IgD-negative memory B cell (primary cell): ENCODE measurements at regions not wholly inside any gene's neighbourhood (a gene's known extent, or its start where the extent isn't known, plus 50 kb on each side); places are given as distances from the start of the nearest gene placed in this dataset.

Experiments used
- H3K27ac Mint-ChIP-seq, 3 donors: one replicate each; pipeline ENCODE4 v1.8.0; 2020 to 2022; ENCODE audit warnings: mild to moderate bottlenecking in 3 of 3, mixed read lengths in 3 of 3, moderate library complexity in 1 of 3
- H3K27me3 Mint-ChIP-seq: one replicate; pipeline ENCODE4 v1.8.0; 2021; ENCODE audit warnings: mixed read lengths
- H3K36me3 Mint-ChIP-seq: one replicate; pipeline ENCODE4 v1.8.0; 2020; ENCODE audit warnings: mild to moderate bottlenecking, mixed read lengths
- H3K4me1 Mint-ChIP-seq, 3 donors: one replicate each; pipeline ENCODE4 v1.8.0; 2020 to 2022; ENCODE audit warnings: mixed read lengths in 3 of 3, mild to moderate bottlenecking in 1 of 3
- H3K4me3 Mint-ChIP-seq, 4 donors: one replicate each; pipeline ENCODE4 v1.8.0; 2020 to 2022; ENCODE audit warnings: mild to moderate bottlenecking in 4 of 4, mixed read lengths in 4 of 4, moderate library complexity in 3 of 4
- H3K9me3 Mint-ChIP-seq, 3 donors: one replicate each; pipeline ENCODE4 v1.8.0; 2020 to 2021; ENCODE audit warnings: mixed read lengths in 3 of 3, mild to moderate bottlenecking in 1 of 3

DNA sequence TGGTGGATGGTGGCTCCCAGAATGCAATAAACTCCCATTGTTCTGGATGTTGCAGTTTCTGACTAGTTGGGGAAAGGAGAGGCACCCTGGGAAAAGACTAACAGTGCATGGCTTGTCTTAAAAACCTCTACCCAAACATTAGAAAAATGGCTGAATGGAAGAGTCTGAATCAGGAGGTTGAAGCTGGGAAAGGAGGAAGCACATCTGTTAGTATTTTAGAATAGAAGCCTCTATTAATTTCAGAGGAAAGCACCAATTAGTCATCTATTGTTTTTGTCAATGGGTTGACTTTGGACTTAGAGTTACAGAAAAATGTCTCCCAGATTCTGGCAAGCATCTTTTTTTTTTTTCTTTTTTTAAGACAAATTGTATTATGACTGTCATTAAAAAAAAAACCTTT lies 56.1 kb upstream of the ELMO1 start:
- Mint-ChIP-seq H3K4me3 (no peak overlapping the region), H3K4me1 (peaks cover 0 to 1% (median 0%) of the 10 kb centered on the region in 3 donors), H3K27ac (no peak overlapping the region), H3K36me3 (no peaks in the 10 kb centered on the region), H3K9me3 (no peaks in the 10 kb centered on the region), H3K27me3 (peaks cover 20% of the 10 kb centered on the region)

GRCh38 chr7:37505750-37506353 lies 57.2 kb upstream of the ELMO1 start:
- no peaks in the 10 kb centered on the region for H3K36me3 Mint-ChIP-seq
- H3K27ac Mint-ChIP-seq: no peak overlapping the region
- peaks cover 0 to 1% (median 0%) of the 10 kb centered on the region in 3 donors for H3K4me1 Mint-ChIP-seq
- H3K4me3 Mint-ChIP-seq: no peak overlapping the region
- H3K27me3 Mint-ChIP-seq: peaks cover 20% of the 10 kb centered on the region
- no peaks in the 10 kb centered on the region for H3K9me3 Mint-ChIP-seq

DNA sequence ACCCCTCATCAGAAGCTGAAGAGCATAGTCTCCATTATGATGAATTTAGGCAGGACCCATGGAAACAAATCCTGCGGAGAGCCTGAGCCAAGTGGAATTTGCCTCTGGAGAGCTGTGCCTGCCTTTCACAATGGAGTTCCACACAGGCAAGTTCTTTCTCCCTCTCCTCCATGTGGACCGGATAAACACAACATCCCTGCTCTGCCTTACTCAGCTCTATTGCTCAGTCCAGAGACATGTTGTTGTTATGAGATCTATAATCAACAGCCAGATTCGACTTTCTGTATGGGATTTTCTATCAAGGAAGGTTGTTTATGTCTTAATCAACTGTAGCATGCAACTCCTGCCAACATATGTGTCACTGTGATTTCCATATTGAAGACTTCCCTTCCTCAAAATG lies 59.5 kb upstream of the ELMO1 start:
- H3K27ac Mint-ChIP-seq: no peak overlapping the region
- H3K9me3 Mint-ChIP-seq: no peaks in the 10 kb centered on the region
- no peak overlapping the region for H3K4me3 Mint-ChIP-seq
- peaks cover 0 to 1% (median 0%) of the 10 kb centered on the region in 3 donors for H3K4me1 Mint-ChIP-seq
- H3K27me3 Mint-ChIP-seq: peaks cover 20% of the 10 kb centered on the region
- H3K36me3 Mint-ChIP-seq: no peaks in the 10 kb centered on the region

GRCh38 chr7:37510043-37510634 lies 61.5 kb upstream of the ELMO1 start:
- Mint-ChIP-seq H3K27me3 (peaks cover 16% of the 10 kb centered on the region), H3K9me3 (no peaks in the 10 kb centered on the region), H3K4me3 (no peak overlapping the region), H3K4me1 (no peaks in the 10 kb centered on the region), H3K36me3 (no peaks in the 10 kb centered on the region), H3K27ac (no peak overlapping the region)

- H3K4me1 Mint-ChIP-seq: no peaks in the 10 kb centered on the region
- H3K27ac Mint-ChIP-seq: no peak overlapping the region
These were observed 63.3 kb upstream of the ELMO1 start for GRCh38 chr7:37511915-37512314.

DNA sequence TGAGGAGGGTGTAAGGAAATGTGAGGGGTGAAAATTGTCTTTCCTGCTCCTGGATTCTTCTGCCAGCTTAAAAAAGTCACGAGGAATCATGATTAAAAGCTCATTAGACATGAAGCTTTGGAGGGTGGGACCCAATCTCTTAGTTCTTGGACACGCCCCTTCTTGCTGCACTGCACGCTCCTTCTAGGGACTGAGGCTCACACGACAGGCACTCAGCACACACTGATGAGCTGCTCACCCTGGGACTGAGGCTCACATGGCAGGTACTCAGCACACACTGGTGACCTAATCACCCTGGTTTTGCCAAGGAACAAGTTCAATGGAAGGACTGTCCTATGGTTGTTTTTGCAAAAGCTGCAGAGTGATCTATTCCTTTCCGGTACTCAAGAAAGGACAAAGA lies 65.8 kb upstream of the ELMO1 start:
- Mint-ChIP-seq H3K36me3 (no peaks in the 10 kb centered on the region), H3K4me3 (no peak overlapping the region), H3K4me1 (no peaks in the 10 kb centered on the region), H3K27me3 (peaks cover 5% of the 10 kb centered on the region), H3K27ac (no peak overlapping the region), H3K9me3 (no peaks in the 10 kb centered on the region)

More at GRCh38 chr7:37511915-37512314, 63.3 kb upstream of the ELMO1 start:
- Mint-ChIP-seq H3K4me3 (no peak overlapping the region), H3K9me3 (no peaks in the 10 kb centered on the region), H3K36me3 (no peaks in the 10 kb centered on the region), H3K27me3 (peaks cover 18% of the 10 kb centered on the region)

GRCh38 chr7:37516664-37517063 lies 68.0 kb upstream of the ELMO1 start:
- Mint-ChIP-seq H3K4me3 (no peak overlapping the region), H3K4me1 (no peaks in the 10 kb centered on the region), H3K27ac (no peak overlapping the region), H3K9me3 (no peaks in the 10 kb centered on the region), H3K36me3 (no peaks in the 10 kb centered on the region), H3K27me3 (peaks cover 5% of the 10 kb centered on the region)

- H3K36me3 Mint-ChIP-seq: no peaks in the 10 kb centered on the region
- no peak overlapping the region for H3K4me3 Mint-ChIP-seq
- no peaks in the 10 kb centered on the region for H3K9me3 Mint-ChIP-seq
- no peaks in the 10 kb centered on the region for H3K4me1 Mint-ChIP-seq
- H3K27ac Mint-ChIP-seq: no peak overlapping the region
- peaks cover 7% of the 10 kb centered on the region for H3K27me3 Mint-ChIP-seq
These were observed 69.6 kb upstream of the ELMO1 start for GRCh38 chr7:37518266-37518665.

- Mint-ChIP-seq H3K27me3 (peaks cover 9% of the 10 kb centered on the region), H3K27ac (no peak overlapping the region), H3K4me1 (no peaks in the 10 kb centered on the region), H3K4me3 (no peak overlapping the region), H3K9me3 (no peaks in the 10 kb centered on the region), H3K36me3 (peaks cover 2% of the 10 kb centered on the region)
These were observed 75.4 kb upstream of the ELMO1 start for GRCh38 chr7:37524056-37524455.

DNA sequence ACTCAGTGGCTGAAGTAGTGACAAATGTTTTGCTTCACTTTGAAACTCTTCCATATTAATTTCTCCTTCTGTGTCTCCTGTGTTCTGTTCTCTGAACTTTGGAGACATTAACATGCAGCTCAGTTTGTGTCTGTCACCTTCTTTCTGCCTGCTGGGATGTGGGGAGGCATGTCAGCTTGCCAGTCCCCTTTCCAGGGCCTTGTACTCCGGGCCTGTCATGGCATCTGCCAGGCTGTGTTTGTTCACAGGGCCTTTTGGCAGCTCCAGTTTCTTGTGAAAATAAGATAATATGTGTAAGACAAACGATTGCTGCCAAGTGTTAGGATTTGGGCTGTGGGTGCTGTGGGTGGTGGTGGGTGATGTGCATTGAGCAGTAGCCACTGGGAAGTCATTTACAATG lies 76.1 kb upstream of the ELMO1 start:
- no peak overlapping the region for H3K4me3 Mint-ChIP-seq
- no peak overlapping the region for H3K27ac Mint-ChIP-seq
- H3K36me3 Mint-ChIP-seq: peaks cover 2% of the 10 kb centered on the region
- no peaks in the 10 kb centered on the region for H3K4me1 Mint-ChIP-seq
- H3K9me3 Mint-ChIP-seq: no peaks in the 10 kb centered on the region
- H3K27me3 Mint-ChIP-seq: peaks cover 7% of the 10 kb centered on the region

DNA sequence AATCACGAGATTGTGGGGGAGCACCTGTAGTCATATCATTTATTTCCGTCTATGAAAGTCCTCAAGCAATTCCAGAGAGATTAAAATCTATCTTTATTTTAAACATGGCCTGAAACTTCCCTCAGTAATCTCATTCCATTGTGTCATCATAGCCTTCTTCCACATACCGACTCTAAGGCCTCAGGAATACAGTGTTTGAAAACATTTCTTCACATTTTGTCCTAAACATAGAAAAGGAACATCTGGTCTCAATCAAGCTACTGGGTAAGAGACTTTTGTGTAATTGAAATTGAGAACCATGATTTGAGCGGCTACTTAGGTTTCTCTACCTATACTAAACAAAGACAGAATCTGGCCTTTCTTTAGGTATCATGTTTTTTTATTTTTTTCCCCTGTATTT lies 78.0 kb upstream of the ELMO1 start:
- H3K36me3 Mint-ChIP-seq: peaks cover 2% of the 10 kb centered on the region
- peaks cover 11% of the 10 kb centered on the region for H3K27me3 Mint-ChIP-seq
- H3K9me3 Mint-ChIP-seq: no peaks in the 10 kb centered on the region
- H3K27ac Mint-ChIP-seq: no peak overlapping the region
- no peak overlapping the region for H3K4me3 Mint-ChIP-seq
- no peaks in the 10 kb centered on the region for H3K4me1 Mint-ChIP-seq

GRCh38 chr7:37527109-37527508 lies 78.4 kb upstream of the ELMO1 start:
- Mint-ChIP-seq H3K27me3 (peaks cover 11% of the 10 kb centered on the region), H3K4me3 (no peak overlapping the region), H3K4me1 (no peaks in the 10 kb centered on the region), H3K36me3 (peaks cover 2% of the 10 kb centered on the region), H3K9me3 (no peaks in the 10 kb centered on the region), H3K27ac (no peak overlapping the region)

DNA sequence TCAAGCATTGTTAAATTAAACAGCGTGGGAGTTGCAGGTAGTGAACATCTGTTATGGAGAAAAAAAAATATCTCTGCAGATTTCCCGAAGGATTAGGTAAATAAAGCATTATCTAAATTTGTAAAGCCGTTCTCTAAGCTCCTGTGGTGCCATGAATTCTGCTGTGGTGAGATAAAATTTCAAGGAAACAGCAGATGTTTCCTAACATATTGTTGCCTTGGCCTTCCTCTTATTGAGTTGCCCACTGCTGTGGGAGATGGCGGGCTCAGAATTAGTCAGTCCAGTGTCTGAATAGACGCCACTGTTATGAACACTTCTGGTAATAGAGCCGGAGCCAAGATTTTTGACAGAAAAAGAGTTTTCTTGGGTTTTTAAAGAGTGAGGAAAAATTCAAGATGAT lies 82.6 kb upstream of the ELMO1 start:
- Mint-ChIP-seq H3K27me3 (peaks cover 14% of the 10 kb centered on the region), H3K36me3 (peaks cover 2% of the 10 kb centered on the region), H3K9me3 (peaks cover 0 to 5% (median 4%) of the 10 kb centered on the region in 3 donors), H3K27ac (no peak overlapping the region), H3K4me1 (no peaks in the 10 kb centered on the region), H3K4me3 (no peak overlapping the region)

GRCh38 chr7:37532636-37533035 lies 84.0 kb upstream of the ELMO1 start:
- Mint-ChIP-seq H3K4me3 (no peak overlapping the region), H3K27ac (no peak overlapping the region), H3K4me1 (no peaks in the 10 kb centered on the region), H3K9me3 (peaks cover 0 to 5% (median 4%) of the 10 kb centered on the region in 3 donors), H3K36me3 (peaks cover 2% of the 10 kb centered on the region), H3K27me3 (peaks cover 14% of the 10 kb centered on the region)

DNA sequence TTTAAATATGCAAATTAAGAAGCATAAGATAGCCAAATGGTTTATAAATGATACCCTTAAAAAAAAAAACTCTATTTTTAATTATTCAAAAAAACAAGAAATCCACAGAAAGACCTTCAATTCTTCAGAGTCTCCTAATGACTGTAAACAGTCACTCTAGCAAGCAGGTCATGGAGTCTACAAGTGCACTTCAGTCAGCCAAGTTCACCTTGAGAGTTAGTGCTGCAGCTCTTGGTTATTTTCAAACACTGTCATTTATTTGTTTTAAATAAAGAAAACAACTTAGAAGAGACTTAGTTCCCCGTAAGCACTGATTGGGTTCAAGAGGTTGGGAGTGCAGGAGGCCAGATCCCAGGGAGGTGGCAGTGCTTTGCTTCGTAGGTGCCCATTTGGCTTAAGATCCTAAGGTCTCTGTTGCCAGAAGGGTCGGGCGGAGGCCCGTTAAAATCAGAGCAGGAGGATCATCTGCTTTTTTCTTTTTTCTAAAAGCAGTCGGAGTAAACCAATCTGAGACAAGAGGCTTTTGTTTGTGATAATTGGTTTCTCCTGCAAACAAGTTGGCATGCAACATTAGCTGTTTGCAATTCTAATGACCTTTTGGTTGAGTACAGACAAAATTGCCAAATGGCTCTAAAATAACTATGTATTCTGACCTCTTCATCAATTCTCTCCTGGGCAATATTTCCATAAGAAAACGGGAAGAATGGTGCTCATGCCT lies 86.4 kb upstream of the ELMO1 start:
- H3K36me3 Mint-ChIP-seq: peaks cover 2% of the 10 kb centered on the region
- H3K4me3 Mint-ChIP-seq: no peak overlapping the region
- H3K27ac Mint-ChIP-seq: no peak overlapping the region
- peaks cover 14% of the 10 kb centered on the region for H3K27me3 Mint-ChIP-seq
- H3K9me3 Mint-ChIP-seq: peaks cover 0 to 5% (median 4%) of the 10 kb centered on the region in 3 donors
- H3K4me1 Mint-ChIP-seq: no peaks in the 10 kb centered on the region

- no peak overlapping the region for H3K4me3 Mint-ChIP-seq
- no peaks in the 10 kb centered on the region for H3K4me1 Mint-ChIP-seq
- peaks cover 11% of the 10 kb centered on the region for H3K27me3 Mint-ChIP-seq
- H3K9me3 Mint-ChIP-seq: peaks cover 0 to 5% (median 4%) of the 10 kb centered on the region in 3 donors
- peaks cover 2% of the 10 kb centered on the region for H3K36me3 Mint-ChIP-seq
- no peak overlapping the region for H3K27ac Mint-ChIP-seq
These were observed 87.2 kb upstream of the ELMO1 start for GRCh38 chr7:37535841-37536240.
